Thoracic aorta (tissue), 2 donors: ENCODE measurements at regions not wholly inside any gene's neighbourhood (a gene's known extent, or its start where the extent isn't known, plus 50 kb on each side); places are given as distances from the start of the nearest gene placed in this dataset.

ENCODE experiments used
- ATAC-seq: fragments of 150-250 bp; one replicate; pipeline ENCODE4 v1.8.0; 2017; ENCODE audit warnings: low read depth; ENCODE audit not compliant: insufficient number of reproducible peaks, low FRiP score
- DNase-seq: peaks from one replicate; pipeline ENCODE4 v3.0.0-alpha.2; 2020; ENCODE audit warnings: low spot score
- H3K27ac ChIP-seq, 2 donors: fragments of 200-600 bp; sonication (generic); 1 replicate in 1 of 2; 2 replicates in 1 of 2; pipeline ENCODE4 v1.5.1; 2016; ENCODE audit warnings: mild to moderate bottlenecking in 2 of 2, moderate library complexity in 2 of 2
- H3K27me3 ChIP-seq: fragments of 200-600 bp; sonication (generic); replicated peaks from 2 replicates; pipeline ENCODE4 v1.6.0; 2016; ENCODE audit warnings: mild to moderate bottlenecking; ENCODE audit not compliant: insufficient read depth
- H3K36me3 ChIP-seq: fragments of 200-600 bp; sonication (generic); one replicate; pipeline ENCODE4 v1.5.1; 2016
- H3K4me1 ChIP-seq, 2 donors: fragments of 200-600 bp; sonication (generic); 1 replicate in 1 of 2; 2 replicates in 1 of 2; pipeline versions ENCODE4 v1.5.1 to v1.6.0; 2016; ENCODE audit warnings: low read depth in 2 of 2, mild to moderate bottlenecking in 1 of 2; ENCODE audit not compliant: control insufficient read depth in 1 of 2
- H3K4me3 ChIP-seq: fragments of 200-600 bp; sonication (generic); 2 replicates; pipeline ENCODE4 v1.5.1; 2016; ENCODE audit warnings: mild to moderate bottlenecking
- H3K9me3 ChIP-seq: fragments of 200-600 bp; sonication (generic); 2 replicates; pipeline ENCODE4 v1.5.1; 2016
- CTCF ChIP-seq: fragments of 200-600 bp; sonication (generic); IDR thresholded peaks from one replicate; pipeline ENCODE4 v1.5.1; 2019; ENCODE audit warnings: antibody characterized with exemption

DNA sequence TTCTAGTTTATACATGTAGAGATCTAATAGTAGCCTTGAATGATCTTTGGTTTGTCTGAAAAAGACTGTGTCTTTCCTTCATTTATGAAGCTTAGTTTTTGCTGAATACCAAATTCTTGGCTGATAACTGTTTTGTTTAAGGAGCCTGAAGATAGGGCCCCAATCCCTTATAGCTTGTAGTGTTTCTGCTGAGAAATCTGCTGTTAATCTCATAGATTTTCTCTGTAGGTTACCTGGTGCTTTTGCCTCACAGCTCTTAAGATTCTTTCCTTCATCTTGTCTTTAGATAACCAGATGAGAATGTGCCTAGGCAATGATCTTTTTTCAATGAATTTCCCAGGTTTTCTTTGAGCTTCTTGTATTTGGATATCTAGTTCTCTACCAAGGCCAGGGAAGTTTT, 562.1 kb downstream of the XIRP2 start:
- Histone ChIP-seq H3K4me3 (no peak overlapping the region), H3K36me3 (no peaks in the 10 kb centered on the region), H3K4me1 (no peaks in the 10 kb centered on the region), H3K27ac (no peak overlapping the region), H3K27me3 (no peaks in the 10 kb centered on the region), H3K9me3 (peaks cover 16% of the 10 kb centered on the region)
- DNase-seq = no peak
- no peak for ATAC-seq
- TF ChIP-seq CTCF = no peak

DNA sequence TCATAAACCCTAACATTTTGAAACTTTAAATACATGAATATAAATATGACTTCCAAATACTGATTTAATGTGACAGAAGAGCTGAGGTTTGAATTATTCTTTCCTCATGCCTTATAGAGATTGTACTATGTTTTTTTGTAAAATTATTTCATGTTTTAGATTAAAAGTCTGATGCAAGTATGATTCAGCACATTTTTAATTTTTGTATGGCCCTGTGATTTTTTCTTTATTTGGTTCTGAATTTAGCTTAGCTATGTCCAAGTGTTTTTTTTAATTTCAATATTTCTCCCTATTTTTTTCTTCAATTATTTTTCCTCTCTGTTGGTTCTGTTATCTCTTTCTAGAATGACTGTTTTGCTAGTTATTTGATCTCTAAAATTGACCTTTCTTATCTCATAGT, 552.1 kb downstream of the XIRP2 start:
- Histone ChIP-seq H3K36me3 (no peaks in the 10 kb centered on the region), H3K27me3 (no peaks in the 10 kb centered on the region), H3K4me1 (no peaks in the 10 kb centered on the region), H3K4me3 (no peak overlapping the region), H3K27ac (no peak overlapping the region), H3K9me3 (no peaks in the 10 kb centered on the region)
- DNase-seq = no peak
- TF ChIP-seq CTCF = no peak
- no peak for ATAC-seq

- Histone ChIP-seq H3K9me3 (no peaks in the 10 kb centered on the region), H3K27ac (no peak overlapping the region), H3K4me3 (no peak overlapping the region), H3K36me3 (no peaks in the 10 kb centered on the region), H3K4me1 (no peaks in the 10 kb centered on the region), H3K27me3 (no peaks in the 10 kb centered on the region)
- ATAC-seq = peak; percentile 43
- no peak for DNase-seq
- no peak for TF ChIP-seq CTCF
Observed at GRCh38 chr2:167438206-167438605, 549.9 kb downstream of the XIRP2 start.

GRCh38 chr2:167431949-167432348, 543.7 kb downstream of the XIRP2 start:
- Histone ChIP-seq H3K36me3 (no peaks in the 10 kb centered on the region), H3K4me3 (no peak overlapping the region), H3K27me3 (no peaks in the 10 kb centered on the region), H3K27ac (no peak overlapping the region), H3K9me3 (no peaks in the 10 kb centered on the region), H3K4me1 (no peaks in the 10 kb centered on the region)
- no peak for ATAC-seq
- TF ChIP-seq CTCF = no peak
- DNase-seq = no peak

GRCh38 chr2:167430447-167430846, 542.2 kb downstream of the XIRP2 start:
- Histone ChIP-seq H3K4me1 (no peaks in the 10 kb centered on the region), H3K4me3 (no peak overlapping the region), H3K27ac (no peak overlapping the region), H3K36me3 (no peaks in the 10 kb centered on the region), H3K27me3 (no peaks in the 10 kb centered on the region), H3K9me3 (no peaks in the 10 kb centered on the region)
- no peak for DNase-seq
- no peak for ATAC-seq
- TF ChIP-seq CTCF = no peak
